Lung microvascular endothelial cell (primary cell): ENCODE measurements at regions not wholly inside any gene's neighbourhood (a gene's known extent, or its start where the extent isn't known, plus 50 kb on each side); places are given as distances from the start of the nearest gene placed in this dataset.
"Not testable (repeated sequence)": the region's sequence is repeated elsewhere in the genome, so short reads cannot be mapped to it uniquely, and the experiment has no call there.

ENCODE experiments used
- DNase-seq, 2 donors: peaks; one replicate each; pipeline versions ENCODE4 v3.0.0 to v3.0.0-alpha.2; 2010; ENCODE audit warnings: low read depth in 2 of 2

DNA sequence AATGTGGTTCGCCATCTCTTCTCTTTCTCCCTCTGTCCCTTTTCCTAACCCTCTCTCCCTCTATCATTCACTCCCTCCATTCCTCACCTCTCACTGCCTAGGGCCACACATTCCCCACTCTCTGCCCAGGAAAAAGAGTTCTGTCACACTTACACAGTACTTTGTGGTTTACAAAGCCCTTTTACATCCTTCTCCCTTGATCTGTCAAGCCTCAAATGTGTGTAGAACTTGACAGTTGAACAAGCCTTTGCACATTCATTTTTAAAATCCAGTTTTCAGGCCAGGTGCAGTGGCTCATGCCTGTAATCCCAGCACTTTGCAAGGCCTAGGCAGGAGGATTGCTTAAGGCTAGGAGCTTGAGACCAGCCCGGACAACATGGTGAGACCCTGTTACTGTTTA is 156.3 kb downstream of the VSIG4 start:
- no peak for DNase-seq

DNA sequence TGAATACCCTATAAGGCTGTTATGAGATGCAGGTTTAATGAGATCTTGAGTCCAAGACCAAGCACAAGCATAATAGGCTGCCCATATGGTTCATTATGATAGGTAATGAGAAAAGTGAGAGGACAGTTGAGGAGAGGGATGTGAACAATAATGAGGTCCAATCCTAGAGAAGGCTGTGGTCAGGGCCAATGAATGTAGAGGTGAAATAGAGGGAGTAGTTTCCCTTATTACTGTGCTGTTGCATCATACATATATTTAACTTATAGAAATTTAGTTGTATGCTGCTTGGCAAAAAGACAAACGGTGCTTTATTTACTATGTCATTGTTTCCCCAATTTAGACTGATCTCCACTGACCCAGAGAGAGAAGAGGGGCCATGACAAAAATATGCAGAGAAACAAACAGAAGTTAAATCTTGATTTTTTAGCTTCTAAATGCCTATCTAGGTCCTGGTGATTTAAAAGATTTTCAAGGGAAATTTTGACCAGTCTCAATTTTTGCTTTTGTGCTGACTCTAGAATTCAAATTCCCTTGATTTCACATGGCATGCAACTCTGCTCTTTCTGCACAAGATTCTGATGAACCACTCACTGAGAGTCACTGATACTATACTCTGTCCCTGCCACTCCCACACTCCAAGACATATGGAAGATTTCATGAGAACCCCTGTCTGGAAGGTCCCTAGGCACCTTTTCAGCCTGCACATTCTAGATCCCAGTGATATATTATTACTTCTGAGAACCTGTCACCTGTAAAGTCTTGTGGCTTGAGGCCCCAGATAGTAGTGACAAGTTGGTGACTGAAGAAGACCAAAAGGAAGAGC is 159.7 kb downstream of the VSIG4 start:
- no peak for DNase-seq

DNA sequence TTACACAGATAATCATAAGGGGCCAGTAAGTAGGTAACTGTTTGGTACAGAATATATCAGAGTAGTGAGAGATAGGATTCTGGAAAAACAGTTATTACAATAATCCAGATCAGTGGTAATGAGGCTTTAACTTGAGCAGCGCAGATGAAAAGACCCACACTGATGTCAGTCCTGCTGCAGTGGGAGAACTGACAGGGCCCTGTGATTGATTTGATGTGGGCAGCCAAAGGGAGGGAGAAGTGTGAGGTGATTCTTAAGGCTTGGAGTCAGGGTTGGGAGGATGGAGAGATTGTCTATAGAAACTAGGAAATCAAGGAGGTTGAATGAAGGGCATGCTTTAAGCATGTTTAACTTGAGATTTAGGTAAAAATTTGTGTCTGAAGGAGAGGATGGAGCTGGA is 161.4 kb downstream of the VSIG4 start:
- no peak for DNase-seq

DNA sequence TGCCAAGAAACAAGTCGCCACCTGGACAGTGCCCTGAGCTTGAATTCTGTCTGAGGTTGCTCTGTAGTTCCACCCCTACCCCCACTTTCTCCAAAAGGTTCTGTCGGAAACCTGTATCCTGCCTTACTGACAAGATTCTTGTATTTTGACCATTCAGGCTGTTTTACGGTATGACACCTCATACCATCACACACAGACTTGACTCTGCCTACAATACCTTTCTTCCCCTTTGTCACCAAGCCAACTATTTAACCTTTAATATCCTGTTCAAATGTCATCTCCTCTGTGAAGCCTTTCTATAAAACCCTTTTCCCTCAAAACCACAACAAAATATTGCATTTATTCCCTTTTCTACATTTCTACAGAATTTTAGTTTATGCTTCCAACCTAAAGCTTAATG is 161.9 kb downstream of the VSIG4 start:
- DNase-seq: no peak

DNA sequence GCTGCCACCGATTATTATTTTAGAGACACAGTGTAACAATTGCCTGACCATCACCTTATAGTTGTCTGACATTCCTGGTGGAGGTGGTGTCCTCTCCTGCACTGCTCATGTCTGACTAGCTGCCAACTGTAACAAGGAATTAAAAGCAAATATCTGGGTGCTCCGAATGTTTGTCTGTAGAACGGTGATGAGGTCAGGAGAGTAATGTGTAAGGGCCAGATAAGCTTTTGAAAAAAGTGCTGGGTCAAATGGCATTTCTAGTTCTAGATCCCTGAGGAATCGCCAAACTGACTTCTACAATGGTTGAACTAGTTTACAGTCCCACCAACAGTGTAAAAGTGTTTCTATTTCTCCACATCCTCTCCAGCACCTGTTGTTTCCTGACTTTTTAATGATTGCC is 164.3 kb downstream of the VSIG4 start:
- not testable (repeated sequence) for DNase-seq

DNA sequence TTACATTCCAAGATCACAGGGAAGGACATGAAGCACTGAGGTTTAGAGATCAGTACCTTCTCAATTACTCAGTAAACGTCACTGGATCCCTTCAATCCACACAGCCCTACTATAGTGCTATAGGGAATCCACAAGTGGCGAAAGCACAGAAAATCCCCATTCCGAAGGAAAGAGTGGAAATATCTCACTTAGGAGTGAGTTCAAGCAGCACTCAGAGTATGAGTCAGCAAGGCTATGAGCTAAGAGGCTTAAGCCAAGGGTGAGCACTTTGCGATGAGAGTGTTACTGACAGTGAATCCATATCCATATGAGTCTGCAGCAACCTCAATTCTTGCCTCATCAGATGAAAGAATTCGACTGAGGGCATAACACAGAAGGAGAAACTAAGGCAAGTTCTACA is 165.1 kb downstream of the VSIG4 start:
- no peak for DNase-seq

DNA sequence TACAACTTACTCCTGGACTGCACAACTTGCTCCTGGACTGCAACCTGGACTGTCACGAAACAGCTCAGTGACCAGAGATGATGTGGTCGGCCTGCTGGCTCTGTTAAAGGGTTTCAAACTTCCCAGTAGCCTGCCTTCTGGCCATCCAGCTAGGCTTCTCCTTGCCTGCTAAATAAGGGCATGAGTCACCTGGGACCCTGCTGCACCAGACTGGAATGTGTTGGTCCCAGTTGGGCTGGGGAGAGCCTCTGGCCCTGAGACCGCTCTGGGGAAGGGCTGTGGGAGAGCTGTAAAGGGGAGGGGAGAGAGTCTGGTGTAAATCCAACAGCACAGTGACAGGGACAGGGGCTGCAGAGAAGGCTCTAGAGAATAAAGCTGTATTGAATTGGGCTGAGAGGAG is 165.8 kb downstream of the VSIG4 start:
- no peak for DNase-seq

DNA sequence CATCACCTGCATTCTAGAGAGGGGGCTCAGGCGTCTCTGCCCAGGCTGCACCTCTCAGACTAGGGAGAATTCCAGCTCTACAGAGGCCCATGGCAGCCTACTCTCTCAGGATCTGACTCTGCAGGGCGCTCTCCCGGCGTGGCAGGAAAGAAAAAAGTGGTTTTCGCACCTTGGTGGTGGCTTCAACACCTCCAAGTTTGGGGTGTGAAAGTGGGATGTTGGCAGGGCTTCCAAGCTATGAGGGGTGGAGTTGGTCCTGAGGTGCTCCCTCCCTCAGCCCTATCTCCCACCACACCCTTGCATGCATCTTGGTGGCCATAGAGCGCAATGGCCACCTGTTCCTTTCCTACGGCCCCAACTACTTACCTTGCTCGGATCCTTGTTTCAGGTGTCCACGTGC is 166.5 kb downstream of the VSIG4 start:
- DNase-seq: no peak

DNA sequence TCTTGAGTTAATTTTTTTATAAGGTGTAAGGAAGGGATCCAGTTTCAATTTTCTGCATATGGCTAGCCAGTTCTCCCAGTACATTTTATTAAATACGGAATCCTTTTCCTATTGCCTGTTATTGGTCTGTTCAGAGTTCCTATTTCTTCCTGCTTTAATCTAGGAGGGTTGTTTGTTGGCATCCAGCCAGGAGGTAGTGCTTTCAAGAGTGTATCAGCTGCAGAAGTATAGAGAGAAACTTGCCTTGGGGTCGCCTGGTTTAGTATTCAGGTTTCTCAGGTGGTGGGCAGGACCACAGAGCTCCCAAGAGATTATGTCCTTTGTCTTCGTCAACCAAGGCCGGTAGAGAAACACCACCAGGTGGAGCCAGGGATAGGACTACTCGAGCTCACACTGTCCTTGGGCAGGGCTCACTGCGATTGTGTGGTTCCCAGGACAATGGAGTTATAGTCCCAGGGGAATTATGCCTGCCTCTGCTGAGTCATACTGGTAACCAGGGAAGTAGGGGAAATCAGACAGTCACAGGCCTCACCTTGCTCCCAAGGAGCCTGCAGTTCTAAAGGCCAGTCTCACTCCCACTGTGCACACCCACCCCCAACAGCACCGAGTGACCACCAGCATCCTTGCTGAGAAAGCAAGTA is 168.1 kb downstream of the VSIG4 start:
- DNase-seq: peak; percentile 7 to 8

DNA sequence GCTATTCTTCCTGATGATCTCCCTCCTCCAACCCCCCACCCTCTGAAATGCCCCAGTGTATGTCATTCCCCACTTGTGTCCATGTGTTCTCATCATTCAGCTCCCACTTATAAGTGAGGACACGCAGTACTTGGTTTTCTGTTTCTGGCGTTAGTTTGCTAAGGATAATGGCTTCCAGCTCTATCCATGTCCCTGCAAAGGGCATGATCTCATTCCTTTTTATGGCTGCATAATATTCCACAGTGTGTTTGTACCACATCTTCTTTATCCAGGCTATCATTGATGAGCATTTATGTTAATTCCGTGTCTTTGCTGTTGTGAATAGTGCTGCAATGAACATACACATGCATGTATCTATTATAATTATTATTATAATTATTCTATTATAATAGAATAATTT is 169.3 kb downstream of the VSIG4 start:
- DNase-seq: not testable (repeated sequence)

DNA sequence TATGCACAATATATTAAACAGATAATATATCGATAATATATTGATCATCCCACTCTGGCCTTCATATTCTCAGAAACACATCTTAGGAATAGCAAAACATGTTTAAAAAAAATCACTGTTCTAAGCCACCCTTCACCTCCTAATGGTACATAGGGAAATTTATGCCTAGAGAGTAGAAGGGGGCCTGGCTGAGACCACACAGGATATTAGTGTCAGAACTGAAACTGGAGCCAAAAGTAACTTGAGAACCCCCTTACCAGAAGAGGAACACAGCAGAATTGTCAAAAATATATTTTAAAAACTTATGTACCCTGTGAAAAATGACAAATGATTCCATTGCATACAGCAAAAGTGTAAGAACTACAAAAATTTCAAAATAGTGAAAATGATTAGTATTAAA is 173.1 kb downstream of the VSIG4 start:
- no peak for DNase-seq

DNA sequence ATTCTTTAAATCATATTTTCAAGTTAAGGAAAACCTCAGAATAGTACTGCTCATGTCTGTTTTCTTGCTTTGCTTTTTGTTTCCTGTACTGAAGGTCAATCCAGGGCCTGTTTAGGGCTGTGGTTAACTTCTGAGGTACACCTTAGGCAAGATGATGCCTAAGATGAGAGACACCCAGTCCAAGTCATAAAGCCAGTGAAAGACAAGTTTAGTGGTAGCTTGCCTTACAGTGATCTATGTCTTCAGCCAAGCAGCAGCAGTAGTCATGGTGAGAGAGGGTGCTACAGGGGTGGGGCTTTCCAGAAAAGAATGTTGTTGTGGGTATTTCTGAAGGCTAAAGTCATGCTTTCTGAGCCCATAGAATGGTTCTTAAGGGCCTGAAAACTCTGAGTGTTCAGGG is 173.7 kb downstream of the VSIG4 start:
- DNase-seq: no peak

DNA sequence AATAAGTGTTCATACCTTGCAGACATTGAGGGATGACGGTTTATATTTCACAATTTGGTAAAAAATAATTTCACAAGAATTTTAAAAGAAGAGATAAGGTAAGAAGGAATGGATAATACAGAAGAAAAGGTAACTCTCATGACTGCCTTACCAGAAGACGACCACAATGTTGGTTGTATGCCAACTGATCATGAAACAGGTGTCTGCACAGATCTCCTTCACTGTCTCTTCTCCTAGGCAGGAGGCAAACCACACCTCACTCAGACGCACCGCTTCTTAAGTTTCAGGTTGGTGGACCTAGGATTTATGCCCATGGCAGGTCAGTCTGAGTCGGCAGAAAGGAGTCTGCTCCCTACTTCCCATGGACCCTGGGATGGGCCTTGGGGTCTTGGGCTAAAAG is 177.2 kb downstream of the VSIG4 start:
- DNase-seq: no peak

DNA sequence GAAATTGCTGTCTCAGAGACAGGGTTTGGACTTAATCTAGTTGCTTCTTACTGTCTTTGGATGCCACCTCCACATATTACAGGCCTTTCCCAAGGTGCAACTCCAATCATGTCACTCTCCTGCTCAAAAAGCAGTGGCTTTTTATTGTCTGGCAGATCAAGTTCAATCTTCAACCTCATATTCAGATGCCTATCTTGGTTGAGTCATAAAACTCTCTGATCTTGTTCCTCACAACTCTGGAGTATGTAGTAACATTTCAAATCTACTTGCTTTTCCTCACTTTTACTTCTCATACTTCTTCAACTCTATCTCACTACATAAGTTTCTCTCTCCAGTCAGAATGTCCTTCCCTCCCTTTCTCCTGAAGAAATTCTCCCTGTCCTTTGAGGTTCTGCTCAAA is 180.6 kb downstream of the VSIG4 start:
- no peak for DNase-seq

DNA sequence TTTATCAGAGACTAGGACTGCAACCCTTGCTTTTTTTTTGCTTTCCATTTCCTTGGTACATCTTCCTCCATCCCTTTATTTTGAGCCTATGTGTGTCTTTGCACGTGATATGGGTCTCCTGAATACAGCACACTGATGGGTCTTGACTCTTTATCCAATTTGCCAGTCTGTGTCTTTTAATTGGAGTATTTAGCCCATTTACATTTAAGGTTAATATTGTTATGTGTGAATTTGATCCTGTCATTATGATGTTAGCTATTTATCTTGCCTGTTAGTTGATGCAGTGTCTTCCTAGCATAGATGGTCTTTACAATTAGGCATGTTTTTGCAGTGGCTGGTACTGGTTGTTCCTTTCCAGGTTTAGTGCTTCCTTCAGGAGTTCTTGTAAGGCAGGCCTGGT is 185.4 kb downstream of the VSIG4 start:
- DNase-seq: not testable (repeated sequence)

DNA sequence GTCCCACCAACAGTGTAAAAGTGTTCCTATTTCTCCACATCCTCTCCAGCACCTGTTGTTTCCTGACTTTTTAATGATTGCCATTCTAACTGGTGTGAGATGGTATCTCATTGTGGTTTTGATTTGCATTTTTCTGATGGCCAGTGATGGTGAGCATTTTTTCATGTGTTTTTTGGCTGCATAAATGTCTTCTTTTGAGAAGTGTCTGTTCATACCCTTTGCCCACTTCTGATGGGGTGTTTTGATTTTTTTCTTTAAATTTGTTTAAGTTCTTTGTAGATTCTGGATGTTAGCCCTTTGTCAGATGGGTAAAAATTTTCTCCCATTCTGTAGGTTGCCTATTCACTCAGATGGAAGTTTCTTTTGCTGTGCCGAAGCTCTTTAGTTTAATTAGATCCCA is 183.9 kb downstream of the MSN start:
- DNase-seq: not testable (repeated sequence)

DNA sequence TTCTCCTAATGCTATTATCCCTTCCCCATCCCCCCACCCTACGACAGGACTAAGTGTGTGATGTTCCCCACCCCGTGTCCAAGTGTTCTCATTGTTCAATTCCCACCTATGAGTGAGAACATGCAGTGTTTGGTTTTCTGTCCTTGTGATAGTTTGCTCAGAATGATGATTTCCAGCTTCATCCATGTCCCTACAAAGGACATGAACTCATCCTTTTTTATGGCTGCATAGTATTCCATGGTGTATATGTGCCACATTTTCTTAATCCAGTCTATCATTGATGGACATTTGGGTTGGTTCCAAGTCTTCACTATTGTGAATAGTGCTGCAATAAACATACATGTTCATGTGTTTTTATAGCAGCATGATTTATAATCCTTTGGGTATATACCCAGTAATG is 183.4 kb downstream of the MSN start:
- DNase-seq: not testable (repeated sequence)

DNA sequence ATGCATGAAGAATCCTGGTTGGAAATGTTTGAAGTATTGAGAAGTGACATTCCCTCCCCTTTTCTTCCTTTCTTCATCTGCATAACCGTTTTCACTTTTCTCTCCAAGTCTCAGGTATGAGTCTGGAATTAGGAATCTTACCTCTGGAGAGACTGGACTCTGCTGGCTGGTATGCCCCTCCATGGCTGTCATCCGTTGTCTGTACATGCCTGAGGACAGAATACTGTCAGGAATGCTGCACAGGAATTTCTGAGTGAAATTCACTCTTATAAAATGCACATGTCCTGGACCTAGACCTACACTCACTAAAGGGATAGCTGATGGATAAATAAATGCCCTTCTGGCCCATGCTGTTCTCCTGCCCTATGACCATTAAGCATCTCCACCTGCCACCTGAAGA is 179.5 kb downstream of the MSN start:
- no peak for DNase-seq

DNA sequence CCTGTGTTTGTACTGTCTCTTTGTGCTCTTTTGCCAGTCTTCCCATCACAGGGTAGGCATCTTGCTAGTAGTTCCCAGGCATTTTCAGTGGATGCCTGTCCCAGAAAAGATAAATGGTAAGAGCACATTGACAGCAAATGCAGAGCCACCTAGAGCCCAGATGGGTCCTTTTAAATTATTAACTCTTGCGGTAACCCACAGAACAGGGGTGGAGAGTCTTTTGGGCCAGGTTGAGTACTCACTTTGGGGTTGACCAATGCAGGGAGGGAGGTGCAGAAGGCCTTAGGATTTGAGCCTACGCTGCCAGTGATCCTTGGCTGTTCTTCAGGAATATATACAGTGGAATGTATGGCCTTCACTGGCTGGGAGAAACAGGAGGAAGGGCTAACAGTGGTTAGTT is 173.8 kb downstream of the MSN start:
- DNase-seq: no peak

DNA sequence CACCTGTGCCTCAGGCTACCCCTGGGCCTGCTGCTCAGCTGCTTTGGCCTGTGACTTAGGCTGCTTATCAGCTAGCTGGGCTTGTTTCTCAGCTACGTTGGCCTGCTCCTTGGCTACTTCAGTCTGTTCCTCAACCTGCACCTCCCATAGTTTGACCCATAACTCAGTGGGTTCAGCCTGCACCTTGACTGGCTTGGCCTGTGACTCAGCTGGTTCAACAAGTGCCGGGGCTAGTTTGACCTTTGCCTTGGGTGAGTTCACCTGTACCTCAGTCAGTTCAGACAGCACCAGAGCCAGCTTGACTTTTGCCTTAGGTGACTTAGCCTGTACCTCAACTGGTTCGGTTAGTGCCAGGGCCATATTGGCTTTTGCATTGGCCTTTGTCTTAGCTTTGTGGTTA is 171.2 kb downstream of the MSN start:
- DNase-seq: no peak

DNA sequence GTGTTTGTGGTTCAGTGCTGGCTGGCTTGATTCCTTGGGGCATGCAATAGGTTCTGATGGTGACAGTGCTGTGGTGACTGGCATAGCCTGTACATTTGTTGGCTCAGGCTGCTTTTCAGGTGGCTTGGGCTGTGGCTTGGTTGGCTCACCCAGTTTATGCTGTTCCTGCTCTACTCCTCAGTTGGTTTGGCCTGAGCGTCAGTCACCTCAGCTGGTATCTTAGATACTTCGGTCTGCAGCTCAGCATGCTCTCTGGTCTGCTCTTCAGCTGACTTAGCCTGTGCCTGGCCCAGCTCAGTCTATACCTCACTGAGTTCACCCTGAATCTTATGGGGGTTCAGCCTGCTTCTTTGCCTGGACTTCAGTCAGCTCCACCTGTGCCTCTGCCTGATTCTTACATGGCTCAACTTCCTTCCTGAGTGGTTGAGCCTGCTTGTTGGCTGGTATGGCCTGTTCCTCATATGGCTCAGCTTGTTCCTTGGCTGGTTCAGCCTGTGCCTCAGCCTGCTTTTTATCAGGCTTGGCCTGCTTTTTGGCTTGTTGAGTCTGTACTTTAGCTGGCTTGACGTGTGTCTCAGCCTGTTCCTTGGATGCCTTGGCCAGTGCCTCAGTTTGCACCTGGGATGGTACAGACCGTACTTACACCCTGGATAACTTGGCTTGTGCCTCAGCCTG is 170.6 kb downstream of the MSN start:
- no peak for DNase-seq

DNA sequence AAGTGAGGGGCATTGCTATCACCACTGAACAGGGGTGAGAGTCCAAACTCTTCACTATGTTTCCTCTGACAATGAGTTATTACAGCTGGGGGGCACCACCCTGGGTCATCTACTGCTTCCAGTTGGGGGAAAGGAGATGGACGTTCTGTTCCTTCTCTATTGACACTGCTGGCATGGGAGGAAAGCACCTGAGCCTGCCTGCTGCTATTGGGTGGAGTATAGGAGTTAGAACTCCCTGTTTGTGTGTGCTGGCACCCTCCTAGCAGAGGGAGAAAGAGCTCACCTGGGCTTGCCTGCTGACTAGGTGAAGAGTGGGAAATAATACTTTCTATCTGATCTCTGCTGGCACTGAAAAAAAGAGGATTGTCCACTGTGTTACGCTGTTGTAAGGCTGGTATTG is 163.8 kb downstream of the MSN start:
- DNase-seq: no peak

DNA sequence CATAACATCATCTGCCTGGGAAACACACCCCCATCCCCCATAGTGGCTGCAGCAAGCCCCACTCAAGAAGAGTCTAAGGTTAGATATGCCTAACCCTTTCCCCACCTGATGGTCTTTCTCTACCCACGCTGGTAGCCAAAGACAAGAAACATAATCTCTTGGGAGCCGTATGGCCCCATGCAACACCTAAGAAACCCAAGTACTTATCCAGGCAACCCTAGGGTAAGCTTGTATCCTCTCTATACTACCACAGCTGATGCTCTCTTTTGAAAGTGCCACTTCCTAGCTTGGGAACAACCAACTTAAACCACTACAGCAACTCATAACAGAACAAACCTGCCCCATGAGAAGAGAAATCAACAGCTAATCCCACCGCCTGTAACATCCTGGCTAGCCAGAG is 161.1 kb downstream of the MSN start:
- DNase-seq: no peak
